Astrocyte (in vitro differentiated cells and primary cell): ENCODE measurements at regions not wholly inside any gene's neighbourhood (a gene's known extent, or its start where the extent isn't known, plus 50 kb on each side); places are given as distances from the start of the nearest gene placed in this dataset.

ENCODE experiments used
- DNase-seq: peaks from one replicate; pipeline ENCODE4 v3.0.0-alpha.2; 2010; ENCODE audit warnings: low read depth
- FAIRE-seq: peaks from 2 replicates; lab custom pipeline; 2011; peaks lifted over from hg19 to GRCh38; lab: Jason Lieb, UNC
- H2AFZ ChIP-seq: 2 replicates; pipeline ENCODE4 v1.6.0; 2012; ENCODE audit warnings: low read depth, low read length, inconsistent platforms
- H3K27ac ChIP-seq: 2 replicates; pipeline ENCODE4 v1.5.1; 2011; ENCODE audit warnings: low read depth, low read length, inconsistent platforms
- H3K27me3 ChIP-seq: 2 replicates; pipeline ENCODE4 v1.6.0; 2011; ENCODE audit warnings: low read length, inconsistent platforms; ENCODE audit not compliant: insufficient read depth
- H3K36me3 ChIP-seq: 2 replicates; pipeline ENCODE4 v1.5.1; 2011; ENCODE audit warnings: low read length, inconsistent platforms; ENCODE audit not compliant: insufficient read depth
- H3K4me1 ChIP-seq: 2 replicates; pipeline ENCODE4 v1.5.1; 2011; ENCODE audit warnings: low read length, inconsistent platforms; ENCODE audit not compliant: insufficient read depth
- H3K4me2 ChIP-seq: 2 replicates; pipeline ENCODE4 v1.6.0; 2012; ENCODE audit warnings: low read length, inconsistent platforms
- H3K4me3 ChIP-seq: 2 replicates; pipeline ENCODE4 v1.5.1; 2011; ENCODE audit warnings: low read depth, mild to moderate bottlenecking, low read length, inconsistent platforms; ENCODE audit not compliant: insufficient read depth
- H3K79me2 ChIP-seq: 2 replicates; pipeline ENCODE4 v1.6.0; 2012; ENCODE audit warnings: mild to moderate bottlenecking, low read length, inconsistent platforms; ENCODE audit not compliant: insufficient read depth
- H3K9ac ChIP-seq: 2 replicates; pipeline ENCODE4 v1.6.0; 2012; ENCODE audit warnings: mild to moderate bottlenecking, low read length, inconsistent platforms
- H3K9me3 ChIP-seq: 2 replicates; pipeline ENCODE4 v1.5.1; 2012; ENCODE audit warnings: low read depth, mild to moderate bottlenecking, low read length, inconsistent platforms; ENCODE audit not compliant: insufficient read depth
- H4K20me1 ChIP-seq: 2 replicates; pipeline ENCODE4 v1.6.0; 2012; ENCODE audit warnings: low read length, inconsistent platforms; ENCODE audit not compliant: insufficient read depth
- H3K27ac Mint-ChIP-seq: one replicate; pipeline ENCODE4 v1.8.0; 2021; ENCODE audit warnings: mild to moderate bottlenecking, mixed read lengths; ENCODE audit not compliant: unreplicated experiment
- H3K27me3 Mint-ChIP-seq: one replicate; pipeline ENCODE4 v1.8.0; 2021; ENCODE audit warnings: low read depth, mixed read lengths; ENCODE audit not compliant: unreplicated experiment
- H3K36me3 Mint-ChIP-seq: one replicate; pipeline ENCODE4 v1.8.0; 2021; ENCODE audit warnings: low read depth, mixed read lengths; ENCODE audit not compliant: unreplicated experiment
- H3K4me1 Mint-ChIP-seq: one replicate; pipeline ENCODE4 v1.8.0; 2021; ENCODE audit warnings: low read depth, mixed read lengths; ENCODE audit not compliant: unreplicated experiment
- H3K4me3 Mint-ChIP-seq: one replicate; pipeline ENCODE4 v1.8.0; 2021; ENCODE audit warnings: mild to moderate bottlenecking, moderate library complexity, mixed read lengths; ENCODE audit not compliant: unreplicated experiment
- H3K9me3 Mint-ChIP-seq: one replicate; pipeline ENCODE4 v1.8.0; 2021; ENCODE audit warnings: mild to moderate bottlenecking, mixed read lengths; ENCODE audit not compliant: unreplicated experiment
- CTCF ChIP-seq: IDR thresholded peaks from 2 replicates; pipeline ENCODE4 v1.5.1; 2011; ENCODE audit warnings: low read depth, mild to moderate bottlenecking, inconsistent platforms, low read length, moderate library complexity; ENCODE audit not compliant: insufficient read depth
- EZH2 ChIP-seq: IDR thresholded peaks from 2 replicates; pipeline ENCODE4 v1.6.1; 2012; ENCODE audit warnings: mild to moderate bottlenecking, low read length, inconsistent platforms; ENCODE audit not compliant: insufficient read depth

GRCh38 chr18:72225958-72226357, 318.2 kb downstream of the CBLN2 start:
- Histone ChIP-seq H3K79me2 (no peaks in the 10 kb centered on the region), H3K36me3 (no peaks in the 10 kb centered on the region), H2AFZ (no peak overlapping the region), H3K4me3 (no peak overlapping the region), H3K27me3 (no peaks in the 10 kb centered on the region), H4K20me1 (no peaks in the 10 kb centered on the region), H3K4me1 (no peaks in the 10 kb centered on the region), H3K4me2 (no peak overlapping the region), H3K9ac (no peak overlapping the region), H3K27ac (no peak overlapping the region), H3K9me3 (no peaks in the 10 kb centered on the region)
- no peaks in the 10 kb centered on the region for H3K4me1 Mint-ChIP-seq
- FAIRE-seq: no peak
- no peak for TF ChIP-seq CTCF
- TF ChIP-seq EZH2: no peak
- H3K4me3 Mint-ChIP-seq: no peak overlapping the region
- H3K27me3 Mint-ChIP-seq: no peaks in the 10 kb centered on the region
- peaks cover 4% of the 10 kb centered on the region for H3K9me3 Mint-ChIP-seq
- no peak overlapping the region for H3K27ac Mint-ChIP-seq
- DNase-seq: no peak
- H3K36me3 Mint-ChIP-seq: no peaks in the 10 kb centered on the region

GRCh38 chr18:72223733-72224132, 320.4 kb downstream of the CBLN2 start:
- FAIRE-seq (no peak), DNase-seq (no peak)
- H3K27me3 Mint-ChIP-seq: no peaks in the 10 kb centered on the region
- no peak overlapping the region for H3K27ac Mint-ChIP-seq
- TF ChIP-seq EZH2: no peak
- TF ChIP-seq CTCF: no peak
- Histone ChIP-seq H3K4me2 (no peak overlapping the region), H4K20me1 (no peaks in the 10 kb centered on the region), H3K9ac (no peak overlapping the region), H3K27me3 (no peaks in the 10 kb centered on the region), H2AFZ (no peak overlapping the region), H3K4me1 (no peaks in the 10 kb centered on the region), H3K4me3 (no peak overlapping the region), H3K9me3 (no peaks in the 10 kb centered on the region), H3K79me2 (no peaks in the 10 kb centered on the region), H3K36me3 (no peaks in the 10 kb centered on the region), H3K27ac (no peak overlapping the region)
- no peaks in the 10 kb centered on the region for H3K36me3 Mint-ChIP-seq
- H3K9me3 Mint-ChIP-seq: peaks cover 4% of the 10 kb centered on the region
- H3K4me3 Mint-ChIP-seq: no peak overlapping the region
- no peaks in the 10 kb centered on the region for H3K4me1 Mint-ChIP-seq

- no peak for TF ChIP-seq CTCF
- Histone ChIP-seq H3K4me3 (no peak overlapping the region), H3K36me3 (no peaks in the 10 kb centered on the region), H3K79me2 (no peaks in the 10 kb centered on the region), H3K27me3 (no peaks in the 10 kb centered on the region), H3K27ac (no peak overlapping the region), H2AFZ (no peak overlapping the region), H3K4me2 (no peak overlapping the region), H4K20me1 (no peaks in the 10 kb centered on the region), H3K4me1 (no peaks in the 10 kb centered on the region), H3K9ac (no peak overlapping the region), H3K9me3 (peaks cover 3% of the 10 kb centered on the region)
- Mint-ChIP-seq H3K4me1 (no peaks in the 10 kb centered on the region), H3K4me3 (no peak overlapping the region), H3K27me3 (no peaks in the 10 kb centered on the region), H3K27ac (no peak overlapping the region), H3K9me3 (peaks cover 6% of the 10 kb centered on the region), H3K36me3 (no peaks in the 10 kb centered on the region)
- FAIRE-seq (no peak), DNase-seq (no peak)
Measured at GRCh38 chr18:72208920-72209676, 335.0 kb downstream of the CBLN2 start.
